MCF 10A (cell line): ENCODE measurements at regions not wholly inside any gene's neighbourhood (a gene's known extent, or its start where the extent isn't known, plus 50 kb on each side); places are given as distances from the start of the nearest gene placed in this dataset.

Experiments
- BruUV-seq: library from RNA; stranded (reverse); fragments of 400-500 nt; replicated peaks from 2 replicates; lab custom pipeline; 2021; lab: Mats Ljungman, UMichigan
- CTCF ChIA-PET: fragments of 300-600 bp; sonication (Branson Sonifier 250); formaldehyde crosslinking; extraction: SDS; loops from one replicate; lab custom pipeline; 2021; ENCODE audit warnings: antibody characterized with exemption, inconsistent platforms; lab: Yijun Ruan, JAX
- POLR2A ChIA-PET: fragments of 300-600, 350-650 bp; sonication (Branson Sonifier 250); formaldehyde crosslinking; extraction: SDS; loops from one replicate; lab custom pipeline; 2020; ENCODE audit warnings: antibody characterized with exemption, inconsistent platforms; lab: Yijun Ruan, JAX
- DNase-seq: peaks from one replicate; pipeline ENCODE4 v3.0.0-alpha.2; 2018; ENCODE audit not compliant: unreplicated experiment
- H3K27ac Mint-ChIP-seq: one replicate; pipeline ENCODE4 v1.8.0; 2022; ENCODE audit warnings: mild to moderate bottlenecking, low read depth, mixed read lengths; ENCODE audit not compliant: unreplicated experiment
- H3K27me3 Mint-ChIP-seq: one replicate; pipeline ENCODE4 v1.8.0; 2022; ENCODE audit warnings: mixed read lengths; ENCODE audit not compliant: insufficient read depth, unreplicated experiment
- H3K36me3 Mint-ChIP-seq: one replicate; pipeline ENCODE4 v1.8.0; 2022; ENCODE audit warnings: mild to moderate bottlenecking, moderate library complexity, mixed read lengths; ENCODE audit not compliant: insufficient read depth, unreplicated experiment
- H3K4me1 Mint-ChIP-seq: one replicate; pipeline ENCODE4 v1.8.0; 2022; ENCODE audit warnings: mixed read lengths; ENCODE audit not compliant: insufficient read depth, unreplicated experiment
- H3K4me3 Mint-ChIP-seq: one replicate; pipeline ENCODE4 v1.8.0; 2022; ENCODE audit warnings: mild to moderate bottlenecking, moderate library complexity, mixed read lengths; ENCODE audit not compliant: unreplicated experiment
- H3K9me3 Mint-ChIP-seq: one replicate; pipeline ENCODE4 v1.8.0; 2022; ENCODE audit warnings: mixed read lengths; ENCODE audit not compliant: unreplicated experiment
- CTCF ChIP-seq: fragments of 200-600 bp; IDR thresholded peaks from one replicate; pipeline ENCODE4 v1.8.0; 2022; ENCODE audit warnings: antibody characterized with exemption, mild to moderate bottlenecking; ENCODE audit not compliant: unreplicated experiment
- intact Hi-C: fragments of 100-400 bp; cut with micrococcal nuclease; formaldehyde crosslinking; loops from 2 replicates; pipeline ENCODE4 v1.14.1; 2022

- POLR2A ChIA-PET, result no interaction called here
- CTCF ChIA-PET, result interaction anchor here (0.6 kb wide), 1 partner anchor 21 kb away, joined by 5 read pairs; no protein-coding TSS in a partner anchor
- DNase-seq, result no peak
- Mint-ChIP-seq H3K4me1 (no peaks in the 10 kb centered on the region), H3K4me3 (no peak overlapping the region), H3K9me3 (peaks cover 9% of the 10 kb centered on the region), H3K27ac (no peak overlapping the region), H3K27me3 (peaks cover 16% of the 10 kb centered on the region), H3K36me3 (no peaks in the 10 kb centered on the region)
- no peak for TF ChIP-seq CTCF
- intact Hi-C loops, result no loop called here
- BruUV-seq, result no TSS peak
These were observed 1048.4 kb downstream of the TBC1D22A start for GRCh38 chr22:47810505-47811500.

- Mint-ChIP-seq H3K4me3 (no peak overlapping the region), H3K27ac (no peak overlapping the region), H3K4me1 (no peaks in the 10 kb centered on the region), H3K9me3 (peaks cover 9% of the 10 kb centered on the region), H3K27me3 (peaks cover 16% of the 10 kb centered on the region), H3K36me3 (no peaks in the 10 kb centered on the region)
- no peak for TF ChIP-seq CTCF
- intact Hi-C loops, result no loop called here
- CTCF ChIA-PET, result no interaction called here
- no TSS peak for BruUV-seq
- DNase-seq, result no peak
- POLR2A ChIA-PET, result no interaction called here
These were observed 1046.6 kb downstream of the TBC1D22A start for GRCh38 chr22:47808886-47809620.

GRCh38 chr22:47808236-47808635 is 1045.8 kb downstream of the TBC1D22A start:
- Mint-ChIP-seq H3K4me3 (no peak overlapping the region), H3K9me3 (peaks cover 9% of the 10 kb centered on the region), H3K27ac (no peak overlapping the region), H3K4me1 (no peaks in the 10 kb centered on the region), H3K36me3 (no peaks in the 10 kb centered on the region), H3K27me3 (peaks cover 16% of the 10 kb centered on the region)
- DNase-seq, result no peak
- intact Hi-C loops, result no loop called here
- POLR2A ChIA-PET, result no interaction called here
- no peak for TF ChIP-seq CTCF
- no TSS peak for BruUV-seq
- CTCF ChIA-PET, result no interaction called here

GRCh38 chr22:47807506-47807905 is 1045.1 kb downstream of the TBC1D22A start:
- Mint-ChIP-seq H3K27ac (no peak overlapping the region), H3K9me3 (peaks cover 9% of the 10 kb centered on the region), H3K27me3 (peaks cover 11% of the 10 kb centered on the region), H3K36me3 (no peaks in the 10 kb centered on the region), H3K4me3 (no peak overlapping the region), H3K4me1 (no peaks in the 10 kb centered on the region)
- ChIA-PET POLR2A (no interaction called here), CTCF (no interaction called here)
- intact Hi-C loops, result no loop called here
- TF ChIP-seq CTCF, result no peak
- DNase-seq, result no peak
- no TSS peak for BruUV-seq
